Endothelial cell of umbilical vein (primary cell): ENCODE measurements at regions not wholly inside any gene's neighbourhood (a gene's known extent, or its start where the extent isn't known, plus 50 kb on each side); places are given as distances from the start of the nearest gene placed in this dataset.

Source experiments
- BruUV-seq: library from RNA; stranded (reverse); fragments of 400-500 nt; replicated peaks from 2 replicates; lab custom pipeline; 2021; lab: Mats Ljungman, UMichigan
- CTCF ChIA-PET: fragments of 300-600, 350-600 bp; sonication (Branson Sonifier 250); formaldehyde crosslinking; loops from one replicate; lab custom pipeline; 2021; ENCODE audit warnings: antibody characterized with exemption, inconsistent platforms; lab: Charles Lee
- POLR2A ChIA-PET: fragments of 300-600, 350-600 bp; sonication (Branson Sonifier 250); formaldehyde crosslinking; loops from one replicate; lab custom pipeline; 2021; ENCODE audit warnings: antibody characterized with exemption, inconsistent platforms; lab: Charles Lee
- DNase-seq: peaks from one replicate; pipeline ENCODE4 v3.0.0-alpha.2; 2011; ENCODE audit warnings: low read depth, low spot score
- FAIRE-seq: peaks from 2 replicates; lab custom pipeline; 2011; peaks lifted over from hg19 to GRCh38; lab: Jason Lieb, UNC
- H2AFZ ChIP-seq: 2 replicates; pipeline ENCODE4 v1.6.0; 2012; ENCODE audit warnings: low read depth, low read length, control low read depth, inconsistent platforms
- H3K27ac ChIP-seq: 2 replicates; pipeline ENCODE4 v1.5.1; 2011; ENCODE audit warnings: low read depth, mild to moderate bottlenecking, control low read depth, low read length, moderate library complexity; ENCODE audit not compliant: insufficient read depth
- H3K27me3 ChIP-seq, 2 experiments: 2 replicates each; pipeline versions ENCODE4 v1.6.0 to v1.6.1; 2011; ENCODE audit warnings: low read length in 2 of 2, mixed read lengths in 1 of 2; ENCODE audit not compliant: control insufficient read depth in 2 of 2, insufficient read depth in 2 of 2
- H3K36me3 ChIP-seq, 2 experiments: 2 replicates in 1 of 2; 3 replicates in 1 of 2; pipeline ENCODE4 v1.5.1; 2011; ENCODE audit warnings: low read length in 2 of 2, mild to moderate bottlenecking in 1 of 2, moderate library complexity in 1 of 2; ENCODE audit not compliant: control insufficient read depth in 2 of 2, insufficient read depth in 2 of 2; ENCODE audit errors: extremely low read depth in 1 of 2
- H3K4me1 ChIP-seq: 3 replicates; pipeline ENCODE4 v1.5.1; 2011; ENCODE audit warnings: mild to moderate bottlenecking, low read length; ENCODE audit not compliant: control insufficient read depth, insufficient read depth; ENCODE audit errors: extremely low read depth
- H3K4me2 ChIP-seq: 2 replicates; pipeline ENCODE4 v1.6.1; 2011; ENCODE audit warnings: low read length, control low read depth, mixed read lengths; ENCODE audit not compliant: insufficient read depth
- H3K4me3 ChIP-seq, 3 experiments: fragments of 200-600 bp in 1 of 3; sonication (generic), shearing (Covaris generic) in 1 of 3; replicated peaks in 1 of 3; 2 replicates each; pipeline ENCODE4 v1.5.1; 2011 to 2016; ENCODE audit warnings: control low read depth in 3 of 3, low read length in 3 of 3, mild to moderate bottlenecking in 2 of 3, inconsistent platforms in 1 of 3, low read depth in 1 of 3, moderate library complexity in 1 of 3; ENCODE audit not compliant: insufficient read depth in 1 of 3
- H3K79me2 ChIP-seq: 2 replicates; pipeline ENCODE4 v1.6.0; 2012; ENCODE audit warnings: low read length, inconsistent platforms; ENCODE audit not compliant: control insufficient read depth, insufficient read depth
- H3K9ac ChIP-seq: replicated peaks from 2 replicates; pipeline ENCODE3; 2011; ENCODE audit warnings: low read length, control low read depth; ENCODE audit not compliant: insufficient read depth; ENCODE audit errors: extremely low read depth
- H3K9me1 ChIP-seq: replicated peaks from 3 replicates; pipeline ENCODE4 v1.6.0; 2011; ENCODE audit warnings: mild to moderate bottlenecking, low read length; ENCODE audit not compliant: control insufficient read depth, insufficient read depth; ENCODE audit errors: extremely low read depth
- H3K9me3 ChIP-seq: replicated peaks from 2 replicates; pipeline ENCODE4 v1.5.1; 2012; ENCODE audit warnings: low read length, inconsistent platforms; ENCODE audit not compliant: control insufficient read depth, insufficient read depth
- H4K20me1 ChIP-seq: replicated peaks from 2 replicates; pipeline ENCODE3; 2011; ENCODE audit warnings: mild to moderate bottlenecking, low read length; ENCODE audit not compliant: control insufficient read depth, insufficient read depth; ENCODE audit errors: extremely low read depth
- EZH2 ChIP-seq: IDR thresholded peaks from 2 replicates; pipeline ENCODE4 v1.6.1; 2012; ENCODE audit warnings: borderline replicate concordance, low read depth, mild to moderate bottlenecking, moderate library complexity, low read length, inconsistent platforms; ENCODE audit not compliant: severe bottlenecking
- FOS ChIP-seq: IDR thresholded peaks from 2 replicates; pipeline ENCODE4 v1.6.1; 2011; ENCODE audit warnings: mild to moderate bottlenecking, low read length, moderate library complexity, borderline replicate concordance; ENCODE audit not compliant: insufficient read depth
- JUN ChIP-seq: IDR thresholded peaks from 2 replicates; pipeline ENCODE4 v1.6.1; 2011; ENCODE audit warnings: borderline replicate concordance, low read depth; ENCODE audit not compliant: insufficient read length, insufficient read depth
- MAX ChIP-seq: IDR thresholded peaks from 2 replicates; pipeline ENCODE4 v1.6.1; 2011; ENCODE audit not compliant: insufficient read depth, insufficient read length
- MYC ChIP-seq: IDR thresholded peaks from one replicate; pipeline ENCODE4 v1.6.1; 2011; ENCODE audit warnings: mild to moderate bottlenecking, low read depth, low read length
- POLR2A ChIP-seq: IDR thresholded peaks from 2 replicates; pipeline ENCODE4 v1.6.1; 2012; ENCODE audit warnings: low read depth, mild to moderate bottlenecking, control low read depth, low read length
- POLR2AphosphoS5 ChIP-seq: IDR thresholded peaks from 2 replicates; pipeline ENCODE4 v1.6.1; 2012; ENCODE audit warnings: low read depth, mild to moderate bottlenecking, control low read depth, low read length, moderate library complexity; ENCODE audit not compliant: insufficient read depth
- dilution Hi-C: fragments of 300-500 bp; cut with MboI; formaldehyde crosslinking; loops from one replicate; pipeline ENCODE4 v1.15.0; 2019; ENCODE audit warnings: low sequenced_read_pairs; ENCODE audit not compliant: extremely low pct_ligation_motif_present
- intact Hi-C: fragments of 100-400 bp; cut with micrococcal nuclease; formaldehyde crosslinking; loops from one replicate; pipeline ENCODE4 v1.10.0; 2022
- TF ChIP-seq, protein P1 (sequence below), 2 donors: IDR thresholded peaks; 1 replicate in 1 of 2; 2 replicates in 1 of 2; pipeline ENCODE4 v1.5.1; 2011; ENCODE audit warnings: low read length in 2 of 2, mild to moderate bottlenecking in 2 of 2, moderate library complexity in 2 of 2, control low read depth in 1 of 2, inconsistent platforms in 1 of 2, low read depth in 1 of 2; ENCODE audit not compliant: insufficient read depth in 1 of 2; ENCODE audit errors: extremely low read depth in 1 of 2

- H3K79me2 ChIP-seq: no peaks in the 10 kb centered on the region
- H3K4me1 ChIP-seq: no peaks in the 10 kb centered on the region
- DNase-seq (no peak), FAIRE-seq (no peak)
- intact Hi-C loops: loop anchor here (2.0 to 10.0 kb wide), 6 partner anchors 38 to 994 kb away; no protein-coding TSS in a partner anchor
- ChIA-PET CTCF (interaction anchor here (1.3 to 4.2 kb wide), 5 partner anchors 14 to 1189 kb away, joined by 3 to 86 read pairs (median 35); partner anchors contain the start of gene BTG1), POLR2A (no interaction called here)
- no TSS peak for BruUV-seq
- no peak overlapping the region for H3K9ac ChIP-seq
- H3K27me3 ChIP-seq: no peaks in the 10 kb centered on the region
- TF ChIP-seq FOS (no peak), EZH2 (no peak), MAX (no peak), JUN (no peak), MYC (no peak), POLR2A (no peak), POLR2AphosphoS5 (no peak)
- TF ChIP-seq, protein P1, sequence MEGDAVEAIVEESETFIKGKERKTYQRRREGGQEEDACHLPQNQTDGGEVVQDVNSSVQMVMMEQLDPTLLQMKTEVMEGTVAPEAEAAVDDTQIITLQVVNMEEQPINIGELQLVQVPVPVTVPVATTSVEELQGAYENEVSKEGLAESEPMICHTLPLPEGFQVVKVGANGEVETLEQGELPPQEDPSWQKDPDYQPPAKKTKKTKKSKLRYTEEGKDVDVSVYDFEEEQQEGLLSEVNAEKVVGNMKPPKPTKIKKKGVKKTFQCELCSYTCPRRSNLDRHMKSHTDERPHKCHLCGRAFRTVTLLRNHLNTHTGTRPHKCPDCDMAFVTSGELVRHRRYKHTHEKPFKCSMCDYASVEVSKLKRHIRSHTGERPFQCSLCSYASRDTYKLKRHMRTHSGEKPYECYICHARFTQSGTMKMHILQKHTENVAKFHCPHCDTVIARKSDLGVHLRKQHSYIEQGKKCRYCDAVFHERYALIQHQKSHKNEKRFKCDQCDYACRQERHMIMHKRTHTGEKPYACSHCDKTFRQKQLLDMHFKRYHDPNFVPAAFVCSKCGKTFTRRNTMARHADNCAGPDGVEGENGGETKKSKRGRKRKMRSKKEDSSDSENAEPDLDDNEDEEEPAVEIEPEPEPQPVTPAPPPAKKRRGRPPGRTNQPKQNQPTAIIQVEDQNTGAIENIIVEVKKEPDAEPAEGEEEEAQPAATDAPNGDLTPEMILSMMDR (IDR thresholded peaks at IDR 0.05; ENCODE audit: extremely low read depth in 1 of 2, insufficient read depth in 1 of 2, low read depth in 1 of 2, low read length in 2 of 2): no peak
- no peaks in the 10 kb centered on the region for H3K9me3 ChIP-seq
- H3K27ac ChIP-seq: no peak overlapping the region
- H3K36me3 ChIP-seq: no peaks in the 10 kb centered on the region
- H3K4me3 ChIP-seq: no peak overlapping the region
- dilution Hi-C loops: no loop called here
- no peak overlapping the region for H3K4me2 ChIP-seq
- no peak overlapping the region for H2AFZ ChIP-seq
- no peaks in the 10 kb centered on the region for H3K9me1 ChIP-seq
- no peaks in the 10 kb centered on the region for H4K20me1 ChIP-seq
Measured at GRCh38 chr12:92571169-92571568, 131.6 kb upstream of the PLEKHG7 start.
